Hematopoietic multipotent progenitor cell (in vitro differentiated cells): ENCODE measurements at regions not wholly inside any gene's neighbourhood (a gene's known extent, or its start where the extent isn't known, plus 50 kb on each side); places are given as distances from the start of the nearest gene placed in this dataset.

Source experiments
- DNase-seq, 3 donors: peaks; one replicate each; pipeline ENCODE4 v3.0.0-alpha.2; 2011 to 2015; ENCODE audit warnings: low read depth in 2 of 3, low spot score in 2 of 3

DNA sequence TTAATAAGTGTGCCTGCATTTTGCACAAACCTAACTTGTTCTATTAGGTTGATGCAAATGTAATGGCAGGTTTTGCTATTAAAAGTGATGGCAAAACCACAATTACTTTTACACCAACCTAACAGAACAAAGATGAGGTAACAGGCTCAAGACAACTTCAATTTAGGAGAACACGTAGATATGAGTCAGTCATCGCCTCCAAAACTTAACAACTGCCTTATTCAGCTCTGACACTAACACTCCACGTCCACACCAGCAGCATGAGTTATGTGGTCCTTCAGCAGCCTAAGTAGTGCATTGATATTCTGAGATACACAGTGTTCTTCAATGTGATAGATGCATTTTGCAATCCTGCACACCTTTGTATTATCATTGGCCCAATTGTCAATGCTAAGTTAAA, 1175.1 kb upstream of the ACVR2A start:
- DNase-seq = no peak

DNA sequence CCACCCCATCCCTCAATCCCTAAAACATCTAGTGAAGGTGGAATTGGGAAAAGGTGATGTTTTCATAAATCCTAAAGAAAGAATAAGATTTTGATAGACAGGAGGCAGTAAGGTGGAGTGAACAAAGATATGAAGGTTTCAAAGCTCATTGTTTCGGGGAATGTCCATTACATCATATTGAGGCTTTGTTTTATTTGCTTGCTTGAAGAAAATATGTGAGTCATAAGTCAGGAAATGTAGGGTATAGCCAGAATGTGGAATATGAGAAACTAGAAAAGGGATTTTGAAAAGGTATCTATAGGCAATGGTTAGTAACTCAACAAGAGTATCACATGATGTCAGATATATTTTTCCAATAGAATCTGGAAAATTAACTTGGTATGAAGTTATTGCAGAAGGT, 1178.5 kb upstream of the ACVR2A start:
- no peak for DNase-seq

DNA sequence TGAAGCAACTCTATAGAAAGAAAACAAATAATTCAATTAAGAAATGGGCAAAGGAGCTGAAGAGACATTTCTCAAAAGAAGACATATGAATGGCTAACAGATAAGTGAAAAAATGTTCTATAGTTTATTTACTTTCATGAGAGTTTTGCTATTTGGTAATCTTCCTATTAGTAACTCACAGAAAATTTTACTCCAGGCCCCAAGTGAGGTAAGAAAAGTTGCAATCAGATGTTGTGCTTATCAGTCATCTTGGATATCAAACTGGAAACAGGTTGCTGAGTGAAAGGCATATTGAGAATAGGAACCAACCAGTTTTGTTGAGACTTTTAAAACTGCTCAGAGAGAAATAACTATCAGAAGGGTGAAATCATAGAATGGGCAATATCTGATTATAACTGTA, 1179.0 kb upstream of the ACVR2A start:
- no peak for DNase-seq

DNA sequence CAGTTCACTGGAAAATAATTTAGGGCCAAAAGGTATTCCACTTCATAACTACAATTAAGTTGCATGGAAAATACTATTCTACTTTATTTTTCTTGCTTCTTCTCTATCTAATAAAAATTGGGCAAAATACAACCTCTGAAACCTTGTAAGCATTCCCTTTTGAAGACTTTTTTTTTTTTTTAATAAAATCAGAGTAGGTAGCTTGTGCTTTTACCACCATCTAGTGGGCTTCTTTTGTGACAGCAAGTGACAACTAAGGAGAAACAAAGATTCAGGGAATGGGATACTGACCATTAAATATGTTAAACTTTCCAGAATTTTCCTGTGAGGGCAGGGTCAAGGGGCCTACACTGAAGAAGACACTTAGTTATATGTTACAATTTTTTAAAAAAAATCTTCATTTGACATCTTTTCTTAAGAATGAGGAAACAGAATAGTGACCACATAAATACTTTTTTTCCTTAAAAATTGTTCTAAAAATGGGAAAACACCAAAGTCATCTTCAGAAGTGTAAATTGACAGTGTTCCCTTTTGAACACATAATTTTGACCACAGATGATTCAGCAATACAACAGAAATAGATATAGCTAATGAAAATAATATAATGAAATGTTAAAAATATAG, 1183.2 kb upstream of the ACVR2A start:
- peak in 2 of 3 donors; percentile 4 to 39 for DNase-seq

DNA sequence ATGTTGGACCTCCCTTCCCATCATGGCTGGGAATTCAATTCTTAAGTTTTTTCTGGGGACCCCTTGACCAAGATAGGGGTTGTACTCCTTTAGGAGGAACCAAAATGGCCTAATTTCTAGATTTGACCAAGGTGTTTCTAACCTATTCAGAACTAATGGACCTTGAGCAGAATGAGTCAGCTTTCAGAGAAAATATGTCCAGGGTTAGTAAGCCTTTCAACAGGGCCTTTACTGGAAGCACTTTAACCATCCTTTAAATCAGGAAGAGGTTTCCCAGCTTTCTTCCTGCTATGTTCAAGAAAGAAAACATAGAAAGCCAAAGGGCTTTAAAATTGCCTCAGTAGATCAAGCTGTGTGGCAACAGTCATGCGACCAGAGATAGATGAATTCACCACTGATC, 1184.9 kb upstream of the ACVR2A start:
- DNase-seq = no peak

DNA sequence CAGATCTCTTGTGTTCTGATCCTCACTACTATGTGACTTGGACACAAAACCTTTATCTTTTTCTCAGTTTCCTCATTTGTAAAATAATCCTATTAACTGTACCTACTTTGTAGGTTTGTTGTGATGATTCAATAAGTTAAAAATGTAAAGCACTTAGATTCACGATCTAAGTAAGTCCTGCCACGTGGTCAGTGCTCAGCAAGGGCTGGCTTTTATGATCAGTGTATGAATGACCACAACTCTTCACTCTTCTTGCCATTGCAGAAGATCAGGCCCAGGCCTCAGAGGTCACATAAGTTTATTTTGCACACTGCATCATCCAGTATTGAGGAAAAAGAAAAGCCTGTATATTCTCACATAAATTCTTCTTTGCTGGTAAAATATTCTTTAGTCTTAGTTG, 1192.5 kb upstream of the ACVR2A start:
- no peak for DNase-seq

DNA sequence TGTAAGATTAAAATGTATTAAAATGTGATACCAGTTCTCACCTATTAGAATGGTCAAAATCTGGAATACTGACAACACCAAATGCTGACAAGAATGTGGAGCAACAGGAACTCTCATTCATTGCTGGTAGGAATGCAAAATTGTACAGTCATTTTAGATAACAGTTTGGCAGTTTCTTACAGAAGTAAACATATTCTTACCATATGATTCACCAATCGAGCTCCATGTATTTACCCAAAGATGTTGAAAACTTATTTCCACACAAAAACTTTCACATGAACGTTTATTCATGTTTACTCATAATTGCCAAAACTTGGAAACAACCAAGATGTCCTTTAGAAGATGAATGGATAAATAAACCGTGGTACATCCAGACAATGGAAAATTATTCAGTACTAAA, 1193.5 kb upstream of the ACVR2A start:
- DNase-seq = no peak

DNA sequence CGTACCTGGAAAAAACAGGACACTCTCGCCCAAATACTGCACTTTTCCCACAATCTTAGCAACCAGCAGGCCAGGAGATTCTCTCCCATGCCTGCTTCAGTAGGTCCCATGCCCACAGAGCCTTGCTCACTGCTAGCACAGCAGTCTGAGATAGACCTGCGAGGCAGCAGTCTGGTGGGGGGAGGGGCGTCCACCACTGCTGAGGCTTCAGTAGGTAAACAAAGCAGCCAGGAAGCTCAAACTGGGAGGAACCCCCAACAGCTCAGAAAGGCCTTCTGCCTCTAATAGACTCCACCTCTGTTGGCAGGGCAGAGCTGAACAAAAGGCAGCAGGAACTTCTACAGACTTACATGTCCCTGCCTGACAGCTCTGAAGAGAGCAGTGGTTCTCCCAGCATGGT, 1202.8 kb upstream of the ACVR2A start:
- DNase-seq = no peak

DNA sequence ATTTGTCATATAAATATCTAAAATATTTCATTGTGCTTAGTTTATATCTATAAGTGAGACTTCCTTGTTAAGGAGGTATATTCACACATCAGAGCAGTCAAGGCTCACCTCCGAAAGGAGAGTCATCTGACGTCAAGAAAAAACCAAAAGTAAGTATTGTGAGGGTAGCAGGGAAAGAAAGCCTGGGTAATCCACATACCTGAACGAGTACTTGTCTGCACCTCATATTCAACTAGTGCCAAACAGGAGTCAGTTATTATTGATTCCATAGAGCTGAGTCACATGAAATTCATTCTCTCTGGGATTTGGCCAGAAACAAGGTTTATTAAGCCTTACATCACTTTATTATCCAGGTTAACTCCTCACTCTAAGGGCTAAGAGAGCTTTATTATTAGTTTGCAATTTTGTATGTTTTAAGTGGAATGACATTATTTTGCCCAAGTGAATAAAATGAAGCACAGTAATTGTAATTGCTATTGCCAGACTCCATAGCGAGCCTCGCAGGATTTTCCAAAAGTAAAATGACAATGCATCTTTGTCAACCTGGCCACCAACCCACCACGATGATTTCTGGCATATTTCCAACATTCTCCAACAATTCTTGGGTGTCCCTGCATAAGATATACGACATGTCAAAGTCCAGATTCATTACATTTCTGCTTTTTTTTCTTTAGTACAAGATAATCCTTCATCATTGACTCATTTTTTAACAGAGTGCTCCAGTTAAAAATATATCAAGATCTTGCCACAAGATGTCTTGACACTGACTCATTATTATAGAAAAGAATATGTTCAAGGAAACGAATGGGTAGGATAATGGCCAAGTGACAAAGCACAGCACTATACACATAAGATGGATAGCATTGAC, 1210.4 kb upstream of the ACVR2A start:
- no peak for DNase-seq

DNA sequence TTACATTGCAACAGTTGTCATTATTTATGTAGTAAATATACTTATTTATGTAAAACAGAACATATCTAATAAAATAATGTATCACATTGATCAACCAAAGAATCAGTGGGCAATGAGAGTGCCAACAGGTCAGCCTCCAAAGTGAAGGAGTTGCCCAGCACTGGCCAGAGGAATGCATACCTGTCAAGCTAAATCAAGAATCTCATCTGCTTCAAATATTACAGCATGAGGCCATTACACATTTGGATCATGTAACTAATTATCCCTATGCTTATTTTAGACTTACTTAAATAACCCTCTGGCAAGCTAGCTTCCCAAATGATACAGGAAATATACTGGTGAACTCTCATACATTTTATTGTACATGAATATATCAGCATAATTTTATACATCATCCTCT, 1211.7 kb upstream of the ACVR2A start:
- no peak for DNase-seq

DNA sequence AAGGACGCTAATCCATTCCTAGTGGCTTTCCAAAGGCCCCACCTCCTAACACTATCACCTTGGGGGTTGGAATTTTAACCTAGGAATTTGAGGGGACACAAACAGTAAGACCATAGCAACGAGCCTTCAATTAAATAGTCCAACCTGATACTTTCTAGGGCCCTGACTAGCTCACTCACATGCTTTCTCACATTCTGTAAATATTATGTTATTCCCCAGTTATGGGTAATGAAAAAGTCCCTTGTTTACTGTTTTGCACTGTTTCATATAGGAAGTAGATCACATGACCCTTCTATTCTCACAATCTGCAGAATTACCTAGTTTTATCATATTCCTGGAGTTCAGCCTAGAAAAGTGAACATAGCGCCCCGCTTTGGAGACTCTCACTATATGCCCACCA, 1212.1 kb upstream of the ACVR2A start:
- no peak for DNase-seq

DNA sequence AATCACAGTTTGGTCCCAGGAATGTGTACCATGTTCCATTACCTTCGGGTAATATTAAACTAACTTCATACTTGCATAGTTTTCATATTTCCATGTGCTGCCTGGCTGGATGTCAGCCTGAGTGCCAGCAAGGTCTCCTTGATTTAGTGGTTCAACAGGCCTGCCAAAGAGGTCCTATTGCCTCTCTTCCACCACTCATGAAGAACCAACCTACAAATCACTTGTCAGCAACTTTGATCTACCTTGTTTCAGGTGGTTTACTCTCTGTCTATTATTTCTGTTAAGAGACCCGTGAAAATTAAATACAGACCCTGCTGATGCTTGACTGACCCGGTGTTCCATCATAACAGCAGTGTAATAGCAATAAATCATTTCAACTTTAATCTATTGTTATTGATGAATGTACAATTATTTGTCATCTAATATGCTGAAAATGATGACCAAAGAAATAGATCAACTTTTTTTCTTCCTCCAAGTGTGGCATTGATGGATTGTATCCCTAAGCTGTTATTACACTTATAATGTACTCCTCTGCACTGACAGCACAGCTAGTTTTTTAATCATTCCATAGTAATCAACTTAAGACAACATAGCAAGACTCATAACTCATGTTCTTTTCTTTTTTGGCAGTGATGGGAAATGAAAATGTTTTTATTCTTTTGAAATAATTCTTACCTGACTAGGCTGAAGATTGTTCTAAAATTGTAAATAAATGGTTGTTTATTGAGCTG, 1220.2 kb upstream of the ACVR2A start:
- DNase-seq = no peak

DNA sequence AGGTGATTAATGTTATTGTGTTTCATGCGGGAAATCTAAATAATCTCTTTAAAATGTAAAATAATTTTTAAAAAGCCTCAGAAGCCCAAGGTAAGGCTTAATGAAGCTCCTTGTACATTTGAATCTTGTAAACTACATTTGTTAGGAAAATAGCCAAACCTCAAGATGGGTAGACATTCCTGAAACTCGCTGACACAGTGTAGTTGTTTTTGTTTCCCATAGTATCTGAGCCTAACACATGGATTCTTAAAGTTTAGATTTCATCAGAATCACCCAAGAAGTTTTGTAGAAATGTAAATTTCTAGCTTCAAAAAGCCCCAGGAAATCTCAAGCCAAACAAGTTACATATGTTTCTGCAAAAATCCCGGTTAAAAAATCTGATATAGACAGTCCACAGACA, 1221.1 kb upstream of the ACVR2A start:
- DNase-seq = no peak

DNA sequence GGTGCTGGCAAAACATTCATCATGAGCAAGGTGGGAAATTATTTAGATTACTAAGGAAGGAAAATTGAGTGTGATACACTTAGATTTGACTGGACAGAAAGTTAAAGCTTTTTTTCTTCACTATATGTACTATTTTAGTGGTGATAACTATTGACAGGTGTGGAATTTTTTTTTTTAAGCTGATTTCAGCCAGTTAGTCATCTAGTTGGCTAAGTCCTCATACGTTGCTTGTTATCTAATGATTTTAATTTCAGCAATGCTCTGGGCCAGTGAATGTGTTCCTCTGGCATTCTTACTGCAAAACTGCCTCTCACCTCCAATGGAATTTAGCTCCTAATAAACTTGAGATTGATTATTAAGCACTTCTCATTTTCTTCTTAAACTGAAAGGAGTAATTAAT, 1223.2 kb upstream of the ACVR2A start:
- no peak for DNase-seq

DNA sequence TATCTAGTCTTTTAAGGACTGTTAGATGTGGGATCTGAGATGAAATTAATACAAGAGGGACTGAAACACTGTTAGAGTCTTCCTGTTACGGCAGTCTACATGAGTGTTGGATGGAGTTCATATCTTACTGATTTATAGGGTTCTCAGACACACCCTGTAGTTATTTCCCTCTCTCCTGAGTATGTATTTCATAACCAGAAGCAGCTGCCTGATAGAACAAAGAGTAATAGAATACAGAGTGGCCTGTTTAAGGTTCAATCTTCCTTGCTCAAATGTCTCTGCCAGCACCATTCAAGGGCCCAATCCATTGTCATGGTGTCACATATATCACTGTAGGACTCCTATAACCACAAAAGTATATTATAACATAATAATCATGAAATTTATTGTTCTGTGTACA, 1229.1 kb upstream of the ACVR2A start:
- DNase-seq = no peak

DNA sequence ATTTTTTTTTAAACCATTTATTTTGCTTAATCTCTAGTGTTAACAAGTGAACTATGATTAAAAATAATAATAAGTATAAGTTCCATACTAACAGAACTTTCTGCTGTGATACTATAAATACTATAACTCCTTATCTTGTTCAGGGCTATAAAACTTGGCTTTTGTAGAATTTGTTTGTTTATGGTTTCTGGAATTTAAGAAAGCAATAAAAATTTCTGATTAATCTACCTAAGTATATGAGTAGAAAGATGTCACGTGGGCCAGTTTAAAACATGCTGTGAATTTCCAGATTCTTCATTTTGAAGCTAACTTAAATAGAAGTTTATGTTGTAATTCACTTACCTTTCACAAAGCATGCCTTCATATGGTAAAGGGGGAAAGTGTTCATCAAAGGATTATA, 1236.3 kb upstream of the ACVR2A start:
- DNase-seq = no peak

DNA sequence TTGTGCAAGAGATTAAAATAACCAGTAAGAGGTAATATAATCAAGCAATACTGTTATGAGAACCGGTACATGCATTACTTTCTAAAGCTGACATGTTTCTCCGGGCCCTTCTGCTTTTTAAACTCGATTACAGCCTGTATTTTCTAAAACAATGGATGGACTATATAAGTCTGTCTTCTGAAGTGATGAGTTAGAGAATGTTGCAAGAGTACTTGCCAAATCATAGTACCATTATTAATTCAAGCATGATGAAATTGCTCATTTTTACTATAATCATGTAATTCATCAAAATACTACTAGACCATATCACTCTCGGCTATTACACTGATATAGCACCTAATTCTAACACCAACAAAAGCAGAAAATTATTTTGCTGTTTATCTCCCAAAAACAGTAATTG, 1240.3 kb upstream of the ACVR2A start:
- no peak for DNase-seq

DNA sequence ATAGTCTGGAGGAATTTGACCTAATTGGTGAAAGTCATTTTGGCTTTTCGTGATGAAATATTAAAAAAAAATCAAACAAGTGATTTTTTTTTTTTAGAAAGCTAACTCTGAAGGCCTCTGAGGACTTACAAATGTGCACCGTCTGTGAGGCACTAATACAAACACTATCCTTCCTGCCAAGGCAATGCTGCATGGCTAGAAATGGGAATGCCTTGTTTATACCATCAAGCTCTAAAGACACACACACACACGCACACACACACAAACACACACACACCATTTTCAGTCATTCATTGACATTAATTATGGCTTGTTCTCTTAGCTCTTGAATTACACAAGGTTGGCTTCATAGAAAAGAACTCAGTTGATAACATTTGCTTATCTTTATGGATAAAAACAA, 1242.0 kb upstream of the ACVR2A start:
- DNase-seq = no peak

DNA sequence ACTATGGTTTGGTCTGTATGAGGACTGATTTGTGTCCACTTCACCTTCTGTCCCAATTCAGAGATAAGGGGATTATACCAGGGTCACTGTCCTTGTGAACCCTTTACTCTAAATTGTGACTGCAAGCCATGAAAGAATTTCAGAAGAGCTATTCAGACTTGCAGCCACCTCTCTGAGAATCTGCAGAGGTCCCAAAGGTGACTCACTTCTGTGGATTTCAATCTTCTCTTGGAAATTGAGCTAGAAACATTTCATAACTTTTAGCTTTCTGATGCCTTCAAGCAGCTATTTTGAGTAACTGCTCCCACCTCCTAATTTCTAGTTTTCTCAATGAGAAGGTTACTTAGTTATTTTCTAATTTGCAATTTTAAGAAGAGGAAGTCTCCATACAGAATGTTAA, 1242.4 kb upstream of the ACVR2A start:
- DNase-seq = no peak

DNA sequence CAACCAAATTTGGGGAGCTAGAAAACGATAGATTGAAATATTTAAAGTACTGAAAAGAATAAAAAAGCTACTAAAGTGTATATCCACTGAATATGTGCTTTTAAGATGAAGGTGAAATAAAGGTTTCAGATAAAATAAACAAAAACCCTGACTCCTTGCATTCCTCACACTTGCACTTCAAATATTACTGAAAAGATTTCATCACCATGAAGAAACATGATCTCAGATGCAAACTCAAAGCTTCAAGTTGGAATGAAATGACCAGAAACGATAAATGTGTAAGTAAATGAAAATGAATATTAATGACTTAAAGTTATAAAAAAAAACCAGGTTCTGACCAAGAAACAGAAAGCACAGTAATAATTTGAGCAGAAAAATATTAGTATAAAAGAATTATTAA, 1246.0 kb upstream of the ACVR2A start:
- DNase-seq = no peak

DNA sequence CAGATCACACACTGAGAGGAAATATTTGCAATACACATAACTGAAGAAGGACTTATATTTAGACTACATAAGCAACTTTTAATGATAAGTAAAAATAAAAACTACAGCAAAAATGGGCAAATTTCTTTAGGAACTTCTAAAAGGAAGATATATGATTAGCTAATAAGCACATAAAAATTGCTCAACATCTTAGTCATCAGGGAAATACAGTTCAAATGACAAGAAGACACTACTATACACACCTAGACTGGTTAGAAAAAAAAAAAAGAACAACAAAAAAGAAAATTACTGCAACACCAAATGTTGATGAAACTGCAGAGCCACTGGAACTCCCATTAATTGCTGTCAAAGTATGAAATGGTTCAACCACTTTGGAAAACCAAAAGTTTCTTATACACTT, 1247.5 kb upstream of the ACVR2A start:
- no peak for DNase-seq

DNA sequence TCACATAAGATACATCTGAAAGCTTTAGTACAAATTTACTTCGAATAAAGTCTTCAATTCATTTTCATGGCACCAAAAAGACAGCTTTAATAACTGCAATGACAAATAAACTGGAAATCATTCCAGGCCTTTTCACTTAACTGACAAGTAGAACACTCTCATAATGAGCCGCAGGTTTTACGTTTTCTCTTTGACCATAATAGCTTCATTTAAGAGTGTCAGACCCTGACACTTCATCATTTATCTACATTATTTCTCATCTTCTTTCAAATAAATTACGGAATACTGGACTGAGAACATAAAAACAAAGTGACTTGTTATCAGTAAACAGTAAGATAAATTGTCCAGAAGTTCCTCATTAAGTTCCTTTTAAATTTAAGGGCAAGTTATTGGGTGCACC, 1252.9 kb upstream of the ACVR2A start:
- DNase-seq = no peak
